ENCODE measurements at regions not wholly inside any gene's neighbourhood (a gene's known extent, or its start where the extent isn't known, plus 50 kb on each side); places are given as distances from the start of the nearest gene placed in this dataset.

DNA sequence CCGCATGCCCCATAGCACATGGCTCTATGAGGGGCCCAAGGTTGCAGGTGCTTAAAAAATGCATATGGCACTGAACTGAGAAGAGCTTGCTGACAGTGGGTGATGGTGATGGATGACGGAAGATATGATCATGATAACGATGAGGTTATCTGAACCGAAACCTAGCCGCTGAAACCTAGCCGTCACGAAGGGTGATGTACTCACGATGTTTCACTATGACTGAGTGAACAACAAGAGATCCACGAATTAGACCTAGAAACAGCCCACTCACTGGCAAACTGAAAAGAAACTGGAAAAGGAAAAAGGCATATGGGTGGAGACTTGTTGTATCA, 57.6 kb upstream of the BCL6 start (continued):
- TF ChIP-seq IKZF1 (conservative IDR thresholded peaks at IDR 0.05) (peak; percentile 97), NR2C2 (IDR thresholded peaks at IDR 0.05; ENCODE audit: borderline replicate concordance, control insufficient read depth, insufficient read length, low read depth) (no peak), ESRRA (IDR thresholded peaks at IDR 0.05; ENCODE audit: low read length) (no peak), HDAC2 (IDR thresholded peaks at IDR 0.05) (no peak), HDAC6 (IDR thresholded peaks at IDR 0.05; ENCODE audit: unreplicated experiment) (no peak), STAT1 (conservative IDR thresholded peaks at IDR 0.05) (no peak), BCL11A (IDR thresholded peaks at IDR 0.05; ENCODE audit: low read depth, low read length) (peak; percentile 100), ZBED1 (IDR thresholded peaks at IDR 0.05; ENCODE audit: borderline replicate concordance) (peak; percentile 99), NFXL1 (IDR thresholded peaks at IDR 0.05; ENCODE audit: borderline replicate concordance) (no peak), MTA2 (IDR thresholded peaks at IDR 0.05; ENCODE audit: low read depth) (peak; percentile 96), LARP7 (IDR thresholded peaks at IDR 0.05) (no peak), POLR2A (IDR thresholded peaks at IDR 0.05; ENCODE audit: low read depth, low read length) (no peak), SMC3 (IDR thresholded peaks at IDR 0.05; ENCODE audit: borderline replicate concordance, low read length) (no peak), IRF4 (IDR thresholded peaks at IDR 0.05; ENCODE audit: low read depth, low read length) (peak; percentile 99), KLF5 (IDR thresholded peaks at IDR 0.05; ENCODE audit: partially characterized antibody) (peak; percentile 68), DPF2 (IDR thresholded peaks at IDR 0.05) (peak; percentile 98)
- TF ChIP-seq, protein P1, sequence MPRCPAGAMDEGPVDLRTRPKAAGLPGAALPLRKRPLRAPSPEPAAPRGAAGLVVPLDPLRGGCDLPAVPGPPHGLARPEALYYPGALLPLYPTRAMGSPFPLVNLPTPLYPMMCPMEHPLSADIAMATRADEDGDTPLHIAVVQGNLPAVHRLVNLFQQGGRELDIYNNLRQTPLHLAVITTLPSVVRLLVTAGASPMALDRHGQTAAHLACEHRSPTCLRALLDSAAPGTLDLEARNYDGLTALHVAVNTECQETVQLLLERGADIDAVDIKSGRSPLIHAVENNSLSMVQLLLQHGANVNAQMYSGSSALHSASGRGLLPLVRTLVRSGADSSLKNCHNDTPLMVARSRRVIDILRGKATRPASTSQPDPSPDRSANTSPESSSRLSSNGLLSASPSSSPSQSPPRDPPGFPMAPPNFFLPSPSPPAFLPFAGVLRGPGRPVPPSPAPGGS (IDR thresholded peaks at IDR 0.05; ENCODE audit: borderline replicate concordance, insufficient read depth, low read depth, low read length, poor library complexity, severe bottlenecking) = peak; percentile 89
- TF ChIP-seq, protein P2, sequence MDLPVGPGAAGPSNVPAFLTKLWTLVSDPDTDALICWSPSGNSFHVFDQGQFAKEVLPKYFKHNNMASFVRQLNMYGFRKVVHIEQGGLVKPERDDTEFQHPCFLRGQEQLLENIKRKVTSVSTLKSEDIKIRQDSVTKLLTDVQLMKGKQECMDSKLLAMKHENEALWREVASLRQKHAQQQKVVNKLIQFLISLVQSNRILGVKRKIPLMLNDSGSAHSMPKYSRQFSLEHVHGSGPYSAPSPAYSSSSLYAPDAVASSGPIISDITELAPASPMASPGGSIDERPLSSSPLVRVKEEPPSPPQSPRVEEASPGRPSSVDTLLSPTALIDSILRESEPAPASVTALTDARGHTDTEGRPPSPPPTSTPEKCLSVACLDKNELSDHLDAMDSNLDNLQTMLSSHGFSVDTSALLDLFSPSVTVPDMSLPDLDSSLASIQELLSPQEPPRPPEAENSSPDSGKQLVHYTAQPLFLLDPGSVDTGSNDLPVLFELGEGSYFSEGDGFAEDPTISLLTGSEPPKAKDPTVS (IDR thresholded peaks at IDR 0.05; ENCODE audit: low read depth, low read length) = no peak
- TF ChIP-seq, protein P3, sequence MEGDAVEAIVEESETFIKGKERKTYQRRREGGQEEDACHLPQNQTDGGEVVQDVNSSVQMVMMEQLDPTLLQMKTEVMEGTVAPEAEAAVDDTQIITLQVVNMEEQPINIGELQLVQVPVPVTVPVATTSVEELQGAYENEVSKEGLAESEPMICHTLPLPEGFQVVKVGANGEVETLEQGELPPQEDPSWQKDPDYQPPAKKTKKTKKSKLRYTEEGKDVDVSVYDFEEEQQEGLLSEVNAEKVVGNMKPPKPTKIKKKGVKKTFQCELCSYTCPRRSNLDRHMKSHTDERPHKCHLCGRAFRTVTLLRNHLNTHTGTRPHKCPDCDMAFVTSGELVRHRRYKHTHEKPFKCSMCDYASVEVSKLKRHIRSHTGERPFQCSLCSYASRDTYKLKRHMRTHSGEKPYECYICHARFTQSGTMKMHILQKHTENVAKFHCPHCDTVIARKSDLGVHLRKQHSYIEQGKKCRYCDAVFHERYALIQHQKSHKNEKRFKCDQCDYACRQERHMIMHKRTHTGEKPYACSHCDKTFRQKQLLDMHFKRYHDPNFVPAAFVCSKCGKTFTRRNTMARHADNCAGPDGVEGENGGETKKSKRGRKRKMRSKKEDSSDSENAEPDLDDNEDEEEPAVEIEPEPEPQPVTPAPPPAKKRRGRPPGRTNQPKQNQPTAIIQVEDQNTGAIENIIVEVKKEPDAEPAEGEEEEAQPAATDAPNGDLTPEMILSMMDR (IDR thresholded peaks at IDR 0.05 in 2 of 3, conservative IDR thresholded peaks at IDR 0.05 in 1 of 3; ENCODE audit: control insufficient read depth in 2 of 3, extremely low read depth in 1 of 3, insufficient read depth in 1 of 3, low read depth in 3 of 3, low read length in 3 of 3) = no peak
- TF ChIP-seq, protein P4, sequence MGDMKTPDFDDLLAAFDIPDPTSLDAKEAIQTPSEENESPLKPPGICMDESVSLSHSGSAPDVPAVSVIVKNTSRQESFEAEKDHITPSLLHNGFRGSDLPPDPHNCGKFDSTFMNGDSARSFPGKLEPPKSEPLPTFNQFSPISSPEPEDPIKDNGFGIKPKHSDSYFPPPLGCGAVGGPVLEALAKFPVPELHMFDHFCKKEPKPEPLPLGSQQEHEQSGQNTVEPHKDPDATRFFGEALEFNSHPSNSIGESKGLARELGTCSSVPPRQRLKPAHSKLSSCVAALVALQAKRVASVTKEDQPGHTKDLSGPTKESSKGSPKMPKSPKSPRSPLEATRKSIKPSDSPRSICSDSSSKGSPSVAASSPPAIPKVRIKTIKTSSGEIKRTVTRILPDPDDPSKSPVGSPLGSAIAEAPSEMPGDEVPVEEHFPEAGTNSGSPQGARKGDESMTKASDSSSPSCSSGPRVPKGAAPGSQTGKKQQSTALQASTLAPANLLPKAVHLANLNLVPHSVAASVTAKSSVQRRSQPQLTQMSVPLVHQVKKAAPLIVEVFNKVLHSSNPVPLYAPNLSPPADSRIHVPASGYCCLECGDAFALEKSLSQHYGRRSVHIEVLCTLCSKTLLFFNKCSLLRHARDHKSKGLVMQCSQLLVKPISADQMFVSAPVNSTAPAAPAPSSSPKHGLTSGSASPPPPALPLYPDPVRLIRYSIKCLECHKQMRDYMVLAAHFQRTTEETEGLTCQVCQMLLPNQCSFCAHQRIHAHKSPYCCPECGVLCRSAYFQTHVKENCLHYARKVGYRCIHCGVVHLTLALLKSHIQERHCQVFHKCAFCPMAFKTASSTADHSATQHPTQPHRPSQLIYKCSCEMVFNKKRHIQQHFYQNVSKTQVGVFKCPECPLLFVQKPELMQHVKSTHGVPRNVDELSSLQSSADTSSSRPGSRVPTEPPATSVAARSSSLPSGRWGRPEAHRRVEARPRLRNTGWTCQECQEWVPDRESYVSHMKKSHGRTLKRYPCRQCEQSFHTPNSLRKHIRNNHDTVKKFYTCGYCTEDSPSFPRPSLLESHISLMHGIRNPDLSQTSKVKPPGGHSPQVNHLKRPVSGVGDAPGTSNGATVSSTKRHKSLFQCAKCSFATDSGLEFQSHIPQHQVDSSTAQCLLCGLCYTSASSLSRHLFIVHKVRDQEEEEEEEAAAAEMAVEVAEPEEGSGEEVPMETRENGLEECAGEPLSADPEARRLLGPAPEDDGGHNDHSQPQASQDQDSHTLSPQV (IDR thresholded peaks at IDR 0.05) = peak; percentile 42; the same call in 1 of the 2 replicates
- TF ChIP-seq, protein P5, sequence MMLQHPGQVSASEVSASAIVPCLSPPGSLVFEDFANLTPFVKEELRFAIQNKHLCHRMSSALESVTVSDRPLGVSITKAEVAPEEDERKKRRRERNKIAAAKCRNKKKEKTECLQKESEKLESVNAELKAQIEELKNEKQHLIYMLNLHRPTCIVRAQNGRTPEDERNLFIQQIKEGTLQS (IDR thresholded peaks at IDR 0.05; ENCODE audit: borderline replicate concordance, extremely low read depth, low read depth, low read length) = no peak
- TF ChIP-seq, protein P6, sequence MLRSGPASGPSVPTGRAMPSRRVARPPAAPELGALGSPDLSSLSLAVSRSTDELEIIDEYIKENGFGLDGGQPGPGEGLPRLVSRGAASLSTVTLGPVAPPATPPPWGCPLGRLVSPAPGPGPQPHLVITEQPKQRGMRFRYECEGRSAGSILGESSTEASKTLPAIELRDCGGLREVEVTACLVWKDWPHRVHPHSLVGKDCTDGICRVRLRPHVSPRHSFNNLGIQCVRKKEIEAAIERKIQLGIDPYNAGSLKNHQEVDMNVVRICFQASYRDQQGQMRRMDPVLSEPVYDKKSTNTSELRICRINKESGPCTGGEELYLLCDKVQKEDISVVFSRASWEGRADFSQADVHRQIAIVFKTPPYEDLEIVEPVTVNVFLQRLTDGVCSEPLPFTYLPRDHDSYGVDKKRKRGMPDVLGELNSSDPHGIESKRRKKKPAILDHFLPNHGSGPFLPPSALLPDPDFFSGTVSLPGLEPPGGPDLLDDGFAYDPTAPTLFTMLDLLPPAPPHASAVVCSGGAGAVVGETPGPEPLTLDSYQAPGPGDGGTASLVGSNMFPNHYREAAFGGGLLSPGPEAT (IDR thresholded peaks at IDR 0.05; ENCODE audit: low read depth) = peak; percentile 69
